ENCODE measurements at regions not wholly inside any gene's neighbourhood (a gene's known extent, or its start where the extent isn't known, plus 50 kb on each side); places are given as distances from the start of the nearest gene placed in this dataset.
"Not testable (repeated sequence)": the region's sequence is repeated elsewhere in the genome, so short reads cannot be mapped to it uniquely, and the experiment has no call there.

DNA sequence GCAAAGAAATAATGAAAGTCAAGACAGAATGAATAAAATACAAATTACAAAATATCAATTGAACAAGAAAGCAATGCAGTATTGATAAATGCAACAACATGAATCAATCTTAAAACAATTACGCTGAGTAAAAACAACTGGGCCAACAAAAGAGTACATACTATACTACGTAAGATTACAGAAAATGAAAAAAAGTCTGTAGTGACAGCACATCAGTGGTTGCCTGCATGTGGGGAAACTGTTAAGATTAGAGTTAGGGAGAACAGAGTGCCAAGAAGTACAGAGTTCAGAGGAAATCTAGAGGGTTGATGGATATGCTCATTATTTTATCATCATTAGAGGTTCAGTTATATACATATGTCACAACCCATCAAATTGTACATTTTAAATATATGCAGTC lies 706.6 kb upstream of the ACO1 start:
- no peak for DNase-seq (ENCODE audit: low spot score)

DNA sequence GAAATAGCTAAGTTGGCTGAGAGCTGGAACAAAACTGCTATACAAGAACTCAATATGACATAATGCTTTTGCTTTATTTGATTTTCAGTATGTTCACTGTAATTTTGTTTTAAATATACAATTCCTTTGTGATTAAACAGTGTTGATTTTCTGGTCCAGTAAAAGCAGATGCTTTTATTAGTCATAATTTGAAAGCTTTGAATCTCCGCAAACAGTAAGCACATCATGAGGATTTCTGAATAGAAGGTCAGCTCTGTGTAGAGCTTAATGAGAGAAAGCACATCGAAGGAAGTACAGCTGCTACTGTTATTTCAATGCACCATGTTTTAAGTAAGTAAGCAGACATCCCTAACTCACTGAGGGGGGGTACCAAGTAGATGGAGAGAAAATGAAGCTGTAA lies 701.3 kb upstream of the ACO1 start:
- DNase-seq (ENCODE audit: low spot score), result no peak

DNA sequence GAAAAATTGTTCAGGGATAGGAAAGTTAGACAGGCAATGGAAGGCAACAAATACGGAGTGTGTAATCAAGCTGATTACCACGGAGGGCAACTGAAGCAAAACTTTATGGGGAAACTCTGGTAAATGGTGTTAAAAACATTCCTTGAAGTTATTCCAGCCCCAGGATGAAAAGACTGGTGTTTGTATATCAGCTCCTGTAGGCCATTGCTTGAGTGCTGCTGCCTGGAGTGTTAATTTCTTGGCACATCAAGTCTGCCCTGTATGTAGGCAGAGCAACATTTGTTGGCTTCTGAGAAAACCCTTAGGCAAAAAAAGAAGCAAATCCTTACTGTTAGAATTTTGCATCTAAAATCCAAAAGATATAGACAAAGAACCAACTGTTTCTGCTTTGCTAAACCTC lies 686.5 kb upstream of the ACO1 start:
- DNase-seq (ENCODE audit: low spot score), result no peak

DNA sequence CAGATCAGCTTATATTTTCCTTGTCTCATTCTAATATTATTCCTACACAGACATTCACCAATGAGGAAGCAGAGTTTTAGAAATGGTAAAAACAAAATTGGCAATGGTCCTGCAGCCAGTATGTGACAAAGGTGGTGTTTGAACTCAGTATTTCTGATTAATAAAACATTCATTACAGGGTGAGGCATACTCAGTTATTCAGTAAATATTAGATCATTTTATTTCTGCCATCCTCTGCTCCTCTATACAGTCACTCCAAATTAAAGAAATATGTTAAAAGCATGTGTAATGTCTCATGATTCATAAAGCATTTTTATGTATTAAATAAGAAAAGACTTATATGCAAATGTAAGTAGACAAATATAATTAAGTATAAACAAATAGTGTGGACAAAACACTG lies 684.6 kb upstream of the ACO1 start:
- no peak for DNase-seq (ENCODE audit: low spot score)

DNA sequence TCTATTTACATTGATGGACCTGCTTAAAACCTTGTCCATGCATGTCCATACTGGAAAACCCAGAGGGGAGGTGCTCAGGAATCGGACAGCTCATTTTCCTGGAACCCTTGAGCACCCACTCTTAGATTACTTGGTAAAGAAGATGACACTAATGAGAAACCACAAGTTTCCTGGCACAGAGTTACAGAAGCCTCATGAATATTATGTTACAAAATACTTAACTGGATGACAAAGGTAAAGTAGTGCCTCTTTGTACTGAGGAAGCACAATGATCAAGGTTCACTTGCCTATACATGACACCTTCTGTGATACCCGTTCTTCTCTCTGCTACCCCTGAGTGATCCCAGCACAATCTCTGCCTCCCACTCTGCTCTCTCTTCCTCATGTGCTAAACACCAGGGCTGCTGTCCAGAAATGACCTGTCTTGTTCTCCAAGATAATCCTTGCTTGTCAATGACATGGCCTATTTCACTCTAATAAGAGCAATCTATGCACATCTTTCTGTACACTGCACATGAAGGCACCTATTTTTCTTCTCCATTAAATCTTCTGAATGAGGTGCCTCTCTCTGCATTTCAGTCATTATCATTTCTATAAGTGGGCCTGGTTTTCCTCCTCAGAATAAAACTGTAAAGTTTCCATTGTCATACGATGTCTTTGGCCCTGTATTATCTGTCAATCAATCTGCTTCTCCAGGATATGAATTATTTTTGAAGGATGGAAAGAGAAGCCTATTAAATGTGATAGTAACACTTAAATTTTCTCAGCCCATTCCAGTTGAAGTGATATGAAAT lies 684.0 kb upstream of the ACO1 start:
- no peak for DNase-seq (ENCODE audit: low spot score)

DNA sequence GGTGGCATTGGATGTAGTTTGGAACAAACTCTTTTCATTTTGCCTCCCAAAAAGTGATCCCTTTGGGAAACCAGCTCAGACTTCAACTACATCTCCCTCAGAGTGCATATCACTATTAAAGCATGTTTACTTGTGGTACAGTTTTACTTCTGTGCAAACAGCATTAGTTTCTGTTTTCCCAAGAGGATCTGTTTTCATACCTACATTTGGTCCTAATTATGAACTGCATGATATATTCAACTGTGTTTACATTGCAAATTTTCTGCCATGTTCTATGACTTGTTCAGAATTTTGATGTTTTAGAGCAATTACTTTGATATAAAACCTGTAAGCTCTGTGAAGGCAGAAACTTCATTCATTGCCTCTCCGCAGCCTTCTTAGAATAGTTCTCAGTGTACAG lies 681.5 kb upstream of the ACO1 start:
- DNase-seq (ENCODE audit: low spot score), result no peak

DNA sequence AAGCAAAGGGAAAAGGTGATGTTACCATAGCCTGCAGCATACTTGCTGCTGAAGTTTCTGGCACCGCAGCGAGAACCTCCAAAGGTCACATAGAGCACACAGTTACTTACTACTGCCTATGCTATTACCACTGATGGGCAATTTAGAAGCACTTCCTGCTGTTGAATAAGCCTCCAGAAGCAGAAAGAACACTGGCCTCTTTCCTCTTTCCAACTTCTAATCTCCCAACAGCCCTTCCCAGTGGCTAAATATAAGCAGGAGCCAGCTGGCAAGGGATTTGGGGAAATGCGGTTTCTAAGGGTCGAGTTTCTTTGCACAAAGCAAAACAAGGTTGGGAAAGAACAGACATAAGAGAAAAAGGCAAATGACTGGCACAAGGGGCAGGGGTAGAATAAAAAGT lies 669.2 kb upstream of the ACO1 start:
- DNase-seq (ENCODE audit: low spot score), result no peak

DNA sequence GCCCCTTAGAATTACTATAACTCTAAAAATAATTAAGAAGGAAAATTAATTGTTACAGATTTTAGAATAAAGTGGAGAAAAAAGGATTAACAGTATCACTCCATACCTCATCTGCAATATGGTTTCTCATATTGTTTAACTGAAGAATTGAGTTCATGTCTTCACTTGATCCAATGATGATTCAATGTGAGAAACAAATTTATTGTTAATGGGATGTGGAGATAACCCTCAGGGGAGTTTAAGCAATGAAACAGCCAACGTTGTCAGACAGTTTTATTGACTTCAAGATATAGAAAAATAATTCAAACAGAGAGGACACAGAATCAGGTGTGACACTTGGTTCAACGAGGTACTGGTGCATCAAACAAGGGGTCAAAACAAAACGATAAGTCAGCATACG lies 665.2 kb upstream of the ACO1 start:
- no peak for DNase-seq (ENCODE audit: low spot score)

DNA sequence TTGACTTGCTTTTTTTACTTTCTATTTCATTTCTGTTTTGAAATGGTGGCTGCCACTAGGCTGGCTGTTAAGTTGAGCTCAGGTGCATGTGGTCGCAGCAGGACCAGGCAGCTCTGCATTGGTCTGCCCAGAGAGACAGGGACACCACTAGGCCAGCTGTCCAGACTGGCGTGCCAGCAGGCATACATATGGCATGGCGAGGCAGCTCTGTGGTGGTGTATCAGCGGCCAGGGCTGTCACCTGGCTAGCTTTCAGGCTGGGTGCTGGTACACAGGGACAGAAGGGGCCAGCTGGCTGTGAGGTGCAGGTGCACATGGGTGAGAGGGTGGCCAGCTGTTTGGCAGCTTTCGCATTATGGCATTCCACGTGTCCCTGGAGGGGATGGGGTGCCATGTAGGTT lies 654.0 kb upstream of the ACO1 start:
- no peak for DNase-seq (ENCODE audit: low spot score)

DNA sequence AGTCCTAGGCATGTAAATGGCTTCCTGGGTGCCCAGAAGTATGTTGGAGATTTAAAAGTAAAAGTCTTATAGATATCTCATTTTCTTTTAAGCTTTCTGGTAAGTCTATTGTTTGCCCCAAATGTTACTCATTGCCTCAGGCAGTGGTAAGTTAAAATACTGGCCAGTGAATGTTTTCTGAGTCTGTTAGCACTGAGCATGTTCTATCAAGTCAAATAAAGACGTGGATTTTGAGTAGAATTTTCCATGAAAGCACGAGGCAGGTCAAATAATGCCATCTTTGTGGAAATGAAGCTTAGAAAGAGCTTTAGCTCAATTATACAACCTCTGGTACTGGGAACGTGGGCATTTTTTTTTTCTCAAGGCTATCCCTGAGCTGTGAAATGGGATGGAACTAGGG lies 651.3 kb upstream of the ACO1 start:
- DNase-seq (ENCODE audit: low spot score), result no peak

DNA sequence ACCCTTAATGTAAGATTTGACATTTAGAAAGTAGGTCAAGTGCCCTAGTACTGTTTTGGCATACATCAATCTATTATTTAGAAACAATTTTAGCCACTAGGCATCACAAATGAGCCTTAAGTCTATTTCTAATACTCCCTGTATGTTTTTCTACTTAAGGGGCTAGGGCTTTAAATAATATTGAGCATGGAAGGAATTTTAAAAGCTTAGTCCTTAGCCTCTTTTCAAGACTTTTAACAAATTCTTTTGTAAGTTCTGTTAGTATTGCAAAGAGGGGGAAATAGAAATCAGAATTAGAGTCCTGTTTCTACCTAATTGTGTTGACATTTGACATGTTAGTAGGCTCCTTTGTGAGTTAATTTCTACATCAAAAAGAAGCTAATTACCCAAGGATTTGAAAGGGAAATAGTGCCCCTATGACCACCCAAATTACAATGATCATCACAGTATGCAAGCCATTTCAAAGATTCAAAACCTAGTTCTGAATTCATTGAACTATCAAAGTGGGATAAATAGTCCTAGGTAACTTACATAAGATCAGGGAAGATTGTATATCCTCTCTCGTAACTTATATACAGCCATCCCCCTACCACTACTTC lies 647.8 kb upstream of the ACO1 start:
- no peak for DNase-seq (ENCODE audit: low spot score)

DNA sequence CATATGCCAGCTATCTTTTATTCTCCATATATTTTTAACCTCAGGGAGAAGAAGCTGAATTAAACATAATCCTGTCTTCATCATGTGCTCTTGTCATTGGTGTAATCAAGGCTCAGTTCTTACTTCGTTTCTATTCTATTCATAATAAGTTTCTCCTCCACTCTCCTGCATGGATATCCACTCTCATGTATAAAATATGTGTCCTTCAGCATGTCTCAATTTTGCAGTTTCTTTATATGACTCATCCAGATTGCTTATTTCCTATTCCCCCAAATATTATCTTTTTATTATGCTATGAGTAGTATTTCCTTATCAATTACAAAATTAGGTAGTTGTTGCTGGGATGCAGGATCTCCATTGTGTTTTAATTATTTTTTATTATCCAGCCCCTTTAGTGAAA lies 643.7 kb upstream of the ACO1 start:
- DNase-seq (ENCODE audit: low spot score), result no peak

DNA sequence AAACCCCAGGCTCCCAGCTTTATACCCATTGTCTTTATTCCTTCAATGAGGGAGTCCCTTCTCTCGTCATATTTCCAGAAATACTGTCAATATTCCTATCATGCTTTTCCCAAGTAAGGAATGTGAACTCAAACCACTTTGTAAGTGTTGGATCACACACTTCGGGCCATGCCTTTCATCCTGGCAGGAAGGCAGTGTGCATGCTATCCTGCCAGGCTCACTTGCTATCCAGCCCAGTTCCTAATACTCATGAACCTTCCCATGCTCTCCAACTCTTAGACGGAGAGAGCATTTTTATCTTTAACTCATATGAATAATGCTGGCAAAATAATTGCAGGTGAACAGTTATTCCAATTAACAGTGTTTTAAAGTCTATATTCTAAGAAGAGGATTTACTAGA lies 639.9 kb upstream of the ACO1 start:
- DNase-seq (ENCODE audit: low spot score), result no peak

DNA sequence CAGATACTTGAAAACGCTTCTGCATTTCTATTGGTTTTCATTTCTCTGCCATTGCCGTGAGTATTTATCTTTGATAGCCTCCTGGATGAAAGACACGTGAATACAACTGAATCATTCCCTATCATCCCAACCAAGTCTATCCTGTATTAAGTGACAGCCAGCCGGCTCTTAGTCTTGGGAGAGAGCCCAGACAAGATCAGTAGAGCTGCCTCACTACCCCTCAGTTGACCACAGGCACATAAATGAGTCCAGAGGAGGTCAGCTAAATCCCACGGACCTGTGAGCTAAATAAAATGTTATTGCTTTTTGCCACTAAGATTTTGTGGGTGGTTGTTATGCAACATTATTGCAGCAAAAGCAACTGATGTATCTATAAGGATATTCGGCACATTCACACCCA lies 639.0 kb upstream of the ACO1 start:
- DNase-seq (ENCODE audit: low spot score), result no peak

DNA sequence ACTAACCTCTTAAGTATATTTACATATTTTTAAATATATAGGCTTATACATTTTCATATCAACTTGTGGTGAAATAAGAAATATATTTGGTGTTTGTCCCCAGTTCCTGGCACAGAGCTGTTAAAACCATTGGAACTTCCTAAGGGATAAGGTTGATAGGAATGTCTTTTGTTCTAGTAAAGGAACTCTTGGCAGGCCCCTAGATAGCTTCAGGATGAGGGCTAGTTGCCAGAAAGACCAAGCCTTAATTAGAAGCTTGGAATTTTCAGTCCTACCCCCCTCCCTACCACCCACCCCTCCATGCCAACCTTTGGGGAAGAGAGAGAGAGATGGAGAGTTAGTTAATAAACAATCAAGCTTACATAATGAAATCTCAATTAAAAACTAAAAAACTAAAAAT lies 638.6 kb upstream of the ACO1 start:
- DNase-seq (ENCODE audit: low spot score), result no peak

DNA sequence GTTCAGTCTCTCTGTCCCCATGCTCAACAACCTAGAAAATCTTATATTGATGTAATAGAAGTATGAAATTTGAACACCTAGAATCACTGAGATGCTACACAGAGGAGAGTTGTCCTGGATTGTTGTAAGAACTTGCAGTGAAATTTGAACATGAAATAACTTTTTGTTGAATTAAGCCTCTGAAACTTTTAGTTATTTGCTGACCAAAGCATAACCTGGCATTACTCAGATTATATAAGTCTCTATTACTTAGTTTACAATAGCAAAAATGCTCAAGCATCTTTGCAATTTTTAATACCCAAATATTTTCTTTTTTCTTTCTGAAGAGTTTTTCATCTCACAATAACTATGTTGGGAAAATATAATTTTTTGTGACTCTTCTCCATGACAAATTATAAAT lies 630.7 kb upstream of the ACO1 start:
- no peak for DNase-seq (ENCODE audit: low spot score)

DNA sequence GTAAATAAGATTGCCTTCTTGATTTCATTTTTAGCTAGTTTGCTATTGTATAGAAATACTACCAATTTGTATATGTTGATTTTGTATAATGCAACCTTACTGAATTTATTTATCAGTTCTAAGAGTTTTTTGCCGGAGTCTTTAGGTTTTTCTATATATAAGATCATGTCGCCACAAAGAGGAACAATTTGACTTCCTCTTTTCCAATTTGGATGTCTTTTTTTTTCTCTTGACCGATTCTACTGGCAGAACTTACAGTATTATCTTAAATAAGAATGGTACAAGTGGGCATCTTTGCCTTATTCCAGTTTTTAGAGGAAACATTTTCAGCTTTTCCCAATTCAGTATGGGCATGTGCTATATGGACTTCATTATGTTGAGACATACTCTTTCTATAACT lies 624.7 kb upstream of the ACO1 start:
- no peak for DNase-seq (ENCODE audit: low spot score)

DNA sequence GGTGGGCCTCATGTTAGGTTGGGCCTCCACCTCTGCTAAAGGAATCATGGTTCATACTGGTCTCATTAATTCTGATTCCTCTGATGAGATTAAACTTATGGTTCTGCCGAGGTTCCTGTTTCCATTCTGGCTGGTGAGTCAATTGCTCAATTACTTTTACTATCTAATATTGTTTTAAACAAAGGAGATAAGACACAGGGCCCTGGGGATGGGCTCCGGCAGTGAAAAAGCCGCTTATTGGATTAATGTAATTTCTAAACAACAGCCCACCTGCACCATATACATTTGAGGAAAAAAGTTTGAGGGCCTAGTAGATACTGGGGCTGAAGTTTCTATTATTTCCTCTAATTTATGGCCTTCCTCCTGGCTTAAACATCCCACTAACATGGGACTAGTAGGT lies 610.4 kb upstream of the ACO1 start:
- not testable (repeated sequence) for DNase-seq (ENCODE audit: low spot score)

DNA sequence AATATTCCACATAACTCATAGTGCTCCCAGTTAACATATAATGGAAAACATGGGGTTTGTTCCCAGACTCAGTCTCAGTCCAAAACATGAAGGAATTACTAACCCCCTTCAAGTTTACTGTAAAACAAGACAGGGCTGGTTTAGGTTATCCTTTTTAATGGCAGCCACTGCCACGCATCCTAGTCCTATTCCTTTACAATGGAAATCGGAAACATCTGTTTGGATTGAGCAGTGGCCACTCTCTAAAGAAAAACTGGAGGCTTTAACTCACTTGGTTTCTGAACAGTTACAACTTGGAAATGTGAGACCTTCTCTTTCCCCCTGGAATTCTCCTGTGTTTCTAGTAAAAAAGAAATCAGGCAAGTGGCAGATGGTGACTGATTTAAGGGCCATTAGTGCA lies 609.9 kb upstream of the ACO1 start:
- DNase-seq (ENCODE audit: low spot score), result no peak

DNA sequence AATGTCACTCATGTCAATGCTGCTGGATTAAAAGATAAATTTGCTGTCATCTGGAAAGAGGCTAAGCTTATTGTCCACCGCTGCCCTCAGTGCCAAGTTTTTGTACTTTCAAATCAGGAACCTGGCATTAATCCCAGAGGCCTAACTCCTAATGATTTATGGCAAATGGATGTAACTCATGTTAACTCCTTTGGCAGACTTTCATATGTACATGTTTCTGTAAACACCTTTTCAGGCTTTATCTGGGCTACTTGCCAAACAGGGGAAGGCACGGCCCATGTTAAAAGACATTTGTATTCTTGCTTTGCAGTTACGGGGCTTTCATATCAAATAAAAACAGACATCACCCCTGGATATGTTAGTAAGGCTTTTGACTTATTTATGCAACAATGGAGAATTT lies 608.0 kb upstream of the ACO1 start:
- no peak for DNase-seq (ENCODE audit: low spot score)

DNA sequence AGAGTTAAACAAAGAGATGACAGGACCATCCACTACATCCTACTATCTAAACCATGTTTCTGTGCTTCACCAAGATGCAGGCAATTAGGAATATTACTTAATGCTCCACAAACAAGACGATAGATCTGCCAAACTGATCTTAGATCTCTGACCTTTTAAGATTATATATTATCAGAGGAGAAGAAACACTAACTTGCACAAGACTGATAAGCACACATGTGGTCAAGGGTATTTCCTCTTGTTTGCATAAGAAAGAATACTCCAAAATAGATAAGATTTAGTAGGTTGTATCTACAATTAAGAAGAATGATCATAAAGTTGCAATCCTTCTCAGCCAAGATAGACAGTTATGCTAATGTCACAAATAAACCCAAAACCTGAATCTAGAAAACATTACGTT lies 601.0 kb upstream of the ACO1 start:
- DNase-seq (ENCODE audit: low spot score), result no peak

DNA sequence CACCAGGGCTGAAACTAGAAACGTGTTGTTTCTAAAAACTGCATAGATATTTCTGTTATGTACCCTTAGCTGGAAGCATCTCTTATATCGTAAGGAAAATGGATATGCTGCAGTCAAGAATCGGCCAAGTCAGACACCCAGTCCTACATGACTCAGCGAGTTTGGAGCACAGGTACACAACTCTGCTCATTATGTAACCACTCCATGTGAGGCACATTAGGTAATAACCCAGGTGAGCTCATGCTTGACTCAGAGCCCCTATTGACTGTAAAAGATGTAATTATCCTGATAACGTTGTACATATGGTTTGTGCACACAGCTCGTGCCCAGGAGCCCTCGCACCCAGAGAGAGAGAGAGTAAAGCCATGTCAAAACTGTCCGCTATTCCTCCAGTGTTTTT lies 593.7 kb upstream of the ACO1 start:
- DNase-seq (ENCODE audit: low spot score), result no peak

DNA sequence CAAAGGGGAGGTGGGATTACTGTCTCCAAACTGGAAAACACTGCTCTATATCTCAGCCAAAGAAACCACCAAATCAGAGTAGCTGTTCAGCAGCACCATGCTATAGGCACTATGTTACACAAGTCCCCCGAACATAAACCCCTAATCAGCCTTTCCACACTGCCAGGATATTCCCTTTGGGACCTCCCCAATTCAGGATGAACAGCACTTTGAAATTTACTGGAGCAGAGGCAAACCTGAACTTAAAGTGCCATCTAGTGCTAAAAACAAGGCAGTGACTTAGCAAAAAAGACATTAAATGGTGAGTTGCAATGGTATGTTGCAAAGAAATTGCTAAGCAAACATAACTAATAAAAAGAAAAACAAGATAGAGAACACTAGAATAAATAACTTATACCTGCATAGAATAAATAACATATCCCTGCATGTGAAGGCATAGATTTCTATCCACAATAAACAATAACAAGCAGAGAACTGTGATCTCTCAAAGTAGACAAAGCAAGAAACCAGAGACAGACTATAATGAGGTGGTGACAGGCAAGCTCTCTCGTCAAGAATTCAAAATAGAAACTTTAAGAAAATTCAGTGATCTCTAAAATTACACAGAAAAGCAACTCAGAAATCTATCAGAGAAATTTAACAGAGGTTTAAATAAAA lies 584.4 kb upstream of the ACO1 start:
- DNase-seq (ENCODE audit: low spot score), result no peak
